HepG2 (cell line): ENCODE measurements at regions not wholly inside any gene's neighbourhood (a gene's known extent, or its start where the extent isn't known, plus 50 kb on each side); places are given as distances from the start of the nearest gene placed in this dataset.

ENCODE experiments used
- ATAC-seq: fragments of 200-7000 bp; cut with Tn5 transposase; 3 replicates; pipeline ENCODE4 v1.9.1; 2020; ENCODE audit warnings: mild to moderate bottlenecking, moderate library complexity
- BruUV-seq: library from RNA; stranded (reverse); fragments of 400-500 nt; replicated peaks from 2 replicates; lab custom pipeline; 2021; lab: Mats Ljungman, UMichigan
- CTCF ChIA-PET: fragments of 300-600 bp; formaldehyde crosslinking; extraction: SDS; loops from one replicate; lab custom pipeline; 2021; ENCODE audit warnings: low total read pairs, inconsistent platforms, low intra/inter-chr PET ratio; lab: Yijun Ruan, JAX
- POLR2A ChIA-PET: fragments of 350-600 bp; sonication (Branson Sonifier 250); formaldehyde crosslinking; loops from one replicate; lab custom pipeline; 2020; ENCODE audit warnings: antibody characterized with exemption, inconsistent platforms; lab: Yijun Ruan, JAX
- DNase-seq: peaks from one replicate; pipeline ENCODE4 v3.0.0-alpha.2; 2015; ENCODE audit warnings: low spot score
- FAIRE-seq: peaks from 3 replicates; lab custom pipeline; 2011; peaks lifted over from hg19 to GRCh38; lab: Jason Lieb, UNC
- H2AFZ ChIP-seq: one replicate; pipeline ENCODE4 v1.6.1; 2011; ENCODE audit warnings: low read length, inconsistent platforms
- H3K27ac ChIP-seq: fragments of 300-600 bp; 3 replicates; pipeline ENCODE4 v1.8.0; 2011; ENCODE audit warnings: mixed run types, mild to moderate bottlenecking, mixed read lengths, low read length, inconsistent platforms; ENCODE audit not compliant: insufficient read depth; ENCODE audit errors: extremely low read length
- H3K27me3 ChIP-seq, 2 experiments: fragments of 200-600 bp in 1 of 2; 2 replicates in 1 of 2; 3 replicates in 1 of 2; pipeline versions ENCODE4 v1.6.0 to v1.8.0; 2011; ENCODE audit warnings: low read length in 2 of 2, mild to moderate bottlenecking in 2 of 2, moderate library complexity in 2 of 2, inconsistent platforms in 1 of 2; ENCODE audit not compliant: insufficient read depth in 2 of 2, control insufficient read depth in 1 of 2
- H3K36me3 ChIP-seq, 2 experiments: fragments of 200-600 bp in 1 of 2; replicated peaks in 1 of 2; 2 replicates in 1 of 2; 3 replicates in 1 of 2; pipeline versions ENCODE4 v1.5.1 to v1.8.0; 2011; ENCODE audit warnings: low read length in 2 of 2, inconsistent platforms in 1 of 2; ENCODE audit not compliant: insufficient read depth in 2 of 2, control insufficient read depth in 1 of 2
- H3K4me1 ChIP-seq: 2 replicates; pipeline ENCODE4 v1.5.1; 2012; ENCODE audit warnings: low read length, inconsistent platforms; ENCODE audit not compliant: insufficient read depth
- H3K4me2 ChIP-seq: 2 replicates; pipeline ENCODE4 v1.6.0; 2011; ENCODE audit warnings: low read depth, low read length, inconsistent platforms
- H3K4me3 ChIP-seq, 3 experiments: fragments of 200-600 bp in 1 of 3; sonication (generic), shearing (Covaris generic) in 1 of 3; replicated peaks in 1 of 3; 2 replicates each; pipeline ENCODE4 v1.5.1; 2011 to 2016; ENCODE audit warnings: low read length in 3 of 3, inconsistent platforms in 2 of 3, low read depth in 2 of 3, mild to moderate bottlenecking in 2 of 3, control low read depth in 1 of 3, mixed read lengths in 1 of 3; ENCODE audit not compliant: insufficient read depth in 1 of 3
- H3K79me2 ChIP-seq: one replicate; pipeline ENCODE4 v1.6.1; 2011; ENCODE audit warnings: low read length, inconsistent platforms; ENCODE audit not compliant: insufficient read depth
- H3K9ac ChIP-seq: 2 replicates; pipeline ENCODE4 v1.6.0; 2011; ENCODE audit warnings: mild to moderate bottlenecking, low read depth, low read length, inconsistent platforms; ENCODE audit not compliant: insufficient read depth
- H3K9me3 ChIP-seq: 2 replicates; pipeline ENCODE4 v1.5.1; 2012; ENCODE audit warnings: mild to moderate bottlenecking, low read length
- H4K20me1 ChIP-seq: 2 replicates; pipeline ENCODE4 v1.6.0; 2011; ENCODE audit warnings: inconsistent platforms, mild to moderate bottlenecking, low read length, moderate library complexity; ENCODE audit not compliant: insufficient read depth
- CEBPB ChIP-seq: IDR thresholded peaks from 2 replicates; pipeline ENCODE4 v1.6.1; 2011; ENCODE audit warnings: low read depth, low read length, improper control_type of control experiment, borderline replicate concordance
- DMTF1 ChIP-seq: sonication (generic); formaldehyde crosslinking; IDR thresholded peaks from 2 replicates; pipeline ENCODE4 v1.4.0; 2020; ENCODE audit warnings: mild to moderate bottlenecking, missing genetic modification reagents
- HNF1B ChIP-seq: sonication (generic); formaldehyde crosslinking; IDR thresholded peaks from 2 replicates; pipeline ENCODE4 v1.5.1; 2020; ENCODE audit warnings: mild to moderate bottlenecking, moderate library complexity, missing genetic modification reagents
- HNRNPH1 ChIP-seq: fragments of 200-400 bp; formaldehyde crosslinking; optimal IDR thresholded peaks from 2 replicates; pipeline ENCODE3; 2017; ENCODE audit warnings: mild to moderate bottlenecking, low read depth, low read length
- NR2F2 ChIP-seq: IDR thresholded peaks from 2 replicates; pipeline ENCODE4 v1.6.1; 2012; ENCODE audit warnings: low read depth, inconsistent platforms, borderline replicate concordance
- RARG ChIP-seq: sonication (generic); formaldehyde crosslinking; IDR thresholded peaks from 2 replicates; pipeline ENCODE4 v1.4.0; 2020; ENCODE audit warnings: low read depth, mild to moderate bottlenecking, missing genetic modification reagents
- SIX1 ChIP-seq: sonication (generic); formaldehyde crosslinking; IDR thresholded peaks from 2 replicates; pipeline ENCODE4 v1.4.0; 2020; ENCODE audit warnings: missing genetic modification reagents, borderline replicate concordance
- SMAD9 ChIP-seq: sonication (generic); formaldehyde crosslinking; IDR thresholded peaks from 2 replicates; pipeline ENCODE4 v1.5.1; 2020; ENCODE audit warnings: mild to moderate bottlenecking, missing genetic modification reagents
- YEATS4 ChIP-seq: sonication (generic); formaldehyde crosslinking; IDR thresholded peaks from 2 replicates; pipeline ENCODE4 v1.4.0; 2020; ENCODE audit warnings: missing genetic modification reagents, borderline replicate concordance
- ZBTB49 ChIP-seq: sonication (generic); formaldehyde crosslinking; IDR thresholded peaks from 2 replicates; pipeline ENCODE4 v1.4.0; 2020; ENCODE audit warnings: missing genetic modification reagents, borderline replicate concordance
- ZFP91 ChIP-seq: sonication (generic); formaldehyde crosslinking; IDR thresholded peaks from 2 replicates; pipeline ENCODE4 v1.9.0; 2022; ENCODE audit warnings: missing genetic modification reagents, mild to moderate bottlenecking, borderline replicate concordance
- ZNF782 ChIP-seq: sonication (generic); formaldehyde crosslinking; IDR thresholded peaks from 2 replicates; pipeline ENCODE4 v1.4.0; 2020; ENCODE audit warnings: missing genetic modification reagents, mild to moderate bottlenecking, borderline replicate concordance
- ZSCAN31 ChIP-seq: sonication (generic); formaldehyde crosslinking; IDR thresholded peaks from 2 replicates; pipeline ENCODE4 v1.5.0; 2020; ENCODE audit warnings: low read depth, mild to moderate bottlenecking, missing genetic modification reagents
- WGBS: methylation state at CpG from one replicate; pipeline ENCODE4 v1.1.6; 2017; ENCODE audit warnings: low lambda C conversion rate; 5-methylcytosine and 5-hydroxymethylcytosine counted together
- in situ Hi-C: cut with HindIII; loops from 2 replicates; pipeline ENCODE4 v1.10.0; 2017; ENCODE audit warnings: low pct_unique_long_range_greater_than_20kb; ENCODE audit not compliant: extremely low pct_ligation_motif_present
- intact Hi-C: fragments of 100-400 bp; cut with micrococcal nuclease; formaldehyde crosslinking; loops from one replicate; pipeline ENCODE4 v1.10.0; 2022; ENCODE audit not compliant: unreplicated experiment

GRCh38 chr10:8594711-8595110 lies 540.2 kb downstream of the GATA3 start:
- BruUV-seq, result no TSS peak
- no peak overlapping the region for H3K4me2 ChIP-seq
- ATAC-seq (no peak), DNase-seq (no peak), FAIRE-seq (no peak)
- H3K27ac ChIP-seq, result no peak overlapping the region
- H3K4me3 ChIP-seq, result no peak overlapping the region
- in situ Hi-C loops, result no loop called here
- no peaks in the 10 kb centered on the region for H3K79me2 ChIP-seq
- no peak overlapping the region for H2AFZ ChIP-seq
- intact Hi-C loops, result no loop called here
- no peaks in the 10 kb centered on the region for H4K20me1 ChIP-seq
- peaks cover 0 to 3% of the 10 kb centered on the region in 2 experiments; a peak in 1 of 5 replicates for H3K27me3 ChIP-seq
- H3K36me3 ChIP-seq, result no peaks in the 10 kb centered on the region
- ChIA-PET CTCF (no interaction called here), POLR2A (no interaction called here)
- TF ChIP-seq CEBPB (no peak), NR2F2 (no peak), YEATS4 (CRISPR knock-in tag) (no peak), ZSCAN31 (CRISPR knock-in tag) (no peak), ZBTB49 (CRISPR knock-in tag) (no peak), HNRNPH1 (no peak), ZFP91 (no peak), HNF1B (CRISPR knock-in tag) (no peak), RARG (CRISPR knock-in tag) (no peak), DMTF1 (CRISPR knock-in tag) (no peak), SIX1 (CRISPR knock-in tag) (no peak), SMAD9 (CRISPR knock-in tag) (no peak), ZNF782 (CRISPR knock-in tag) (no peak)
- 13% methylated on average over 5 of the region's 5 CpGs for WGBS
- H3K4me1 ChIP-seq, result no peaks in the 10 kb centered on the region
- H3K9ac ChIP-seq, result no peak overlapping the region
- no peaks in the 10 kb centered on the region for H3K9me3 ChIP-seq
